HepG2 (cell line): ENCODE measurements at regions not wholly inside any gene's neighbourhood (a gene's known extent, or its start where the extent isn't known, plus 50 kb on each side); places are given as distances from the start of the nearest gene placed in this dataset.

Source experiments
- CENPBD1 ChIP-seq: sonication (generic); formaldehyde crosslinking; IDR thresholded peaks from 2 replicates; pipeline ENCODE4 v1.8.0; 2022; ENCODE audit warnings: missing genetic modification reagents, low read depth, mild to moderate bottlenecking, borderline replicate concordance
- FOXP1 ChIP-seq, 2 experiments: fragments of 450-650 bp in 1 of 2; IDR thresholded peaks; 2 replicates each; pipeline ENCODE4 v1.6.1; 2017 to 2018; ENCODE audit warnings: antibody characterized with exemption in 1 of 2
- GATAD1 ChIP-seq: IDR thresholded peaks from 2 replicates; pipeline ENCODE4 v1.6.1; 2016; ENCODE audit warnings: missing genetic modification reagents, missing compliant biosample characterization
- HIC2 ChIP-seq: sonication (generic); formaldehyde crosslinking; IDR thresholded peaks from 2 replicates; pipeline ENCODE4 v1.9.0; 2022; ENCODE audit warnings: low read depth, missing genetic modification reagents
- JDP2 ChIP-seq: sonication (generic); formaldehyde crosslinking; IDR thresholded peaks from 2 replicates; pipeline ENCODE4 v1.8.1; 2022; ENCODE audit warnings: missing genetic modification reagents, borderline replicate concordance
- NFIB ChIP-seq: sonication (generic); formaldehyde crosslinking; IDR thresholded peaks from 2 replicates; pipeline ENCODE4 v1.9.0; 2021; ENCODE audit warnings: missing genetic modification reagents, mild to moderate bottlenecking, borderline replicate concordance
- NONO ChIP-seq, 2 experiments: fragments of 450-650 bp in 1 of 2; sonication (generic) in 1 of 2; formaldehyde crosslinking in 1 of 2; IDR thresholded peaks in 1 of 2; conservative IDR thresholded peaks in 1 of 2; 2 replicates each; pipeline versions ENCODE4 v1.6.1 to v1.8.0; 2017 to 2022; ENCODE audit warnings: mild to moderate bottlenecking in 1 of 2, missing genetic modification reagents in 1 of 2, moderate library complexity in 1 of 2
- PRPF4 ChIP-seq: fragments of 200-400 bp; formaldehyde crosslinking; IDR thresholded peaks from 2 replicates; pipeline ENCODE4 v1.6.1; 2016; ENCODE audit warnings: low read length, low read depth; ENCODE audit not compliant: poor library complexity, severe bottlenecking
- RAD51 ChIP-seq: fragments of 450-650 bp; IDR thresholded peaks from 2 replicates; pipeline ENCODE4 v1.6.1; 2016; ENCODE audit warnings: borderline replicate concordance
- SCMH1 ChIP-seq: sonication (generic); formaldehyde crosslinking; IDR thresholded peaks from 2 replicates; pipeline ENCODE4 v1.9.0; 2021; ENCODE audit warnings: missing genetic modification reagents, mild to moderate bottlenecking, borderline replicate concordance
- SOX6 ChIP-seq, 2 experiments: fragments of 450-650 bp in 1 of 2; sonication (generic) in 1 of 2; formaldehyde crosslinking in 1 of 2; IDR thresholded peaks; 2 replicates each; pipeline versions ENCODE4 v1.4.0 to v1.6.1; 2017 to 2020; ENCODE audit warnings: antibody characterized with exemption in 1 of 2, mild to moderate bottlenecking in 1 of 2, missing genetic modification reagents in 1 of 2
- USF2 ChIP-seq, 2 experiments: sonication (generic) in 1 of 2; formaldehyde crosslinking in 1 of 2; IDR thresholded peaks; 2 replicates each; pipeline versions ENCODE4 v1.5.1 to v1.6.1; 2011 to 2020; ENCODE audit warnings: borderline replicate concordance in 1 of 2, low read depth in 1 of 2, low read length in 1 of 2, mild to moderate bottlenecking in 1 of 2, missing genetic modification reagents in 1 of 2, moderate library complexity in 1 of 2
- ZNF337 ChIP-seq: sonication (generic); formaldehyde crosslinking; IDR thresholded peaks from 2 replicates; pipeline ENCODE4 v1.5.1; 2020; ENCODE audit warnings: missing genetic modification reagents, low read depth, mild to moderate bottlenecking, borderline replicate concordance
- ZNF841 ChIP-seq: sonication (generic); formaldehyde crosslinking; IDR thresholded peaks from 2 replicates; pipeline ENCODE4 v1.8.1; 2023; ENCODE audit warnings: missing genetic modification reagents, borderline replicate concordance
- ZSCAN22 ChIP-seq: sonication (generic); formaldehyde crosslinking; IDR thresholded peaks from 2 replicates; pipeline ENCODE4 v1.4.0; 2020; ENCODE audit warnings: mild to moderate bottlenecking, missing genetic modification reagents
- ZSCAN29 ChIP-seq: sonication (generic); formaldehyde crosslinking; conservative IDR thresholded peaks from 2 replicates; pipeline ENCODE4 v1.4.0; 2020; ENCODE audit warnings: mild to moderate bottlenecking, missing genetic modification reagents
- TF ChIP-seq, protein P1 (sequence below): sonication (generic); formaldehyde crosslinking; IDR thresholded peaks from 2 replicates; pipeline ENCODE4 v1.5.1; 2020; ENCODE audit warnings: missing genetic modification reagents, mild to moderate bottlenecking, borderline replicate concordance
- TF ChIP-seq, protein P2 (sequence below): sonication (generic); formaldehyde crosslinking; IDR thresholded peaks from 2 replicates; pipeline ENCODE4 v1.4.0; 2020; ENCODE audit warnings: missing genetic modification reagents
- TF ChIP-seq, protein P3 (sequence below): IDR thresholded peaks from 2 replicates; pipeline ENCODE4 v1.6.1; 2016; ENCODE audit warnings: mild to moderate bottlenecking

GRCh38 chr20:60782959-60783625 lies 469.0 kb upstream of the CDH4 start (continued):
- TF ChIP-seq HIC2 (CRISPR knock-in tag) (no peak), PRPF4 (no peak), CENPBD1 (no peak), JDP2 (CRISPR knock-in tag) (no peak), ZSCAN22 (CRISPR knock-in tag) (no peak), USF2 (IDR thresholded peaks at IDR 0.05; ENCODE audit: low read depth, low read length) (no peak), USF2 (CRISPR knock-in tag; IDR thresholded peaks at IDR 0.05; ENCODE audit: borderline replicate concordance) (no peak), ZNF841 (no peak), FOXP1 (IDR thresholded peaks at IDR 0.05) (peak; percentile 67), FOXP1 (CRISPR knock-in tag; IDR thresholded peaks at IDR 0.05) (no peak), NFIB (CRISPR knock-in tag) (no peak), ZSCAN29 (CRISPR knock-in tag) (no peak), ZNF337 (no peak), SCMH1 (CRISPR knock-in tag) (no peak), GATAD1 (CRISPR knock-in tag) (no peak), RAD51 (peak; percentile 45; the same call in 1 of the 2 replicates), NONO (IDR thresholded peaks at IDR 0.05) (0 out of 2 replicates have a peak, but pooled peaks have one; percentile 36), NONO (CRISPR knock-in tag; conservative IDR thresholded peaks at IDR 0.05) (no peak), SOX6 (IDR thresholded peaks at IDR 0.05) (peak; percentile 86; the same call in 1 of the 2 replicates), SOX6 (CRISPR knock-in tag; IDR thresholded peaks at IDR 0.05) (no peak)
- TF ChIP-seq, protein P1, sequence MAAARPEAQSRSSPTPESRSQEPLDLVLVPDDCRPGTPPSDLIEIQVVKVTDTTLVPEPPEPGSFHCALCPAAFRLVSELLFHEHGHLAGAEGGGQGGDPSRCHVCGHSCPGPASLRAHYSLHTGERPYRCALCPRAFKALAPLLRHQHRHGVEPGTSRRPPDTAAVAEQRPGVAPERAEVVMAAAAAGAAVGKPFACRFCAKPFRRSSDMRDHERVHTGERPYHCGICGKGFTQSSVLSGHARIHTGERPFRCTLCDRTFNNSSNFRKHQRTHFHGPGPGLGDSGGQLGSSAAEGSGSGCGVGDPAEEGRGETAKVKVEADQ (CRISPR knock-in tag): no peak
- TF ChIP-seq, protein P2, sequence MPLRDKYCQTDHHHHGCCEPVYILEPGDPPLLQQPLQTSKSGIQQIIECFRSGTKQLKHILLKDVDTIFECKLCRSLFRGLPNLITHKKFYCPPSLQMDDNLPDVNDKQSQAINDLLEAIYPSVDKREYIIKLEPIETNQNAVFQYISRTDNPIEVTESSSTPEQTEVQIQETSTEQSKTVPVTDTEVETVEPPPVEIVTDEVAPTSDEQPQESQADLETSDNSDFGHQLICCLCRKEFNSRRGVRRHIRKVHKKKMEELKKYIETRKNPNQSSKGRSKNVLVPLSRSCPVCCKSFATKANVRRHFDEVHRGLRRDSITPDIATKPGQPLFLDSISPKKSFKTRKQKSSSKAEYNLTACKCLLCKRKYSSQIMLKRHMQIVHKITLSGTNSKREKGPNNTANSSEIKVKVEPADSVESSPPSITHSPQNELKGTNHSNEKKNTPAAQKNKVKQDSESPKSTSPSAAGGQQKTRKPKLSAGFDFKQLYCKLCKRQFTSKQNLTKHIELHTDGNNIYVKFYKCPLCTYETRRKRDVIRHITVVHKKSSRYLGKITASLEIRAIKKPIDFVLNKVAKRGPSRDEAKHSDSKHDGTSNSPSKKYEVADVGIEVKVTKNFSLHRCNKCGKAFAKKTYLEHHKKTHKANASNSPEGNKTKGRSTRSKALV (CRISPR knock-in tag): no peak
- TF ChIP-seq, protein P3, sequence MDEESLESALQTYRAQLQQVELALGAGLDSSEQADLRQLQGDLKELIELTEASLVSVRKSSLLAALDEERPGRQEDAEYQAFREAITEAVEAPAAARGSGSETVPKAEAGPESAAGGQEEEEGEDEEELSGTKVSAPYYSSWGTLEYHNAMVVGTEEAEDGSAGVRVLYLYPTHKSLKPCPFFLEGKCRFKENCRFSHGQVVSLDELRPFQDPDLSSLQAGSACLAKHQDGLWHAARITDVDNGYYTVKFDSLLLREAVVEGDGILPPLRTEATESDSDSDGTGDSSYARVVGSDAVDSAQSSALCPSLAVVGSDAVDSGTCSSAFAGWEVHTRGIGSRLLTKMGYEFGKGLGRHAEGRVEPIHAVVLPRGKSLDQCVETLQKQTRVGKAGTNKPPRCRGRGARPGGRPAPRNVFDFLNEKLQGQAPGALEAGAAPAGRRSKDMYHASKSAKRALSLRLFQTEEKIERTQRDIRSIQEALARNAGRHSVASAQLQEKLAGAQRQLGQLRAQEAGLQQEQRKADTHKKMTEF: no peak
